Stimulated activated CD4-positive, alpha-beta T cell treated with anti-CD3 and anti-CD28 coated beads, TNF-alpha, amount 100 ng/mL, for 1 hour (primary cell): ENCODE measurements at regions not wholly inside any gene's neighbourhood (a gene's known extent, or its start where the extent isn't known, plus 50 kb on each side); places are given as distances from the start of the nearest gene placed in this dataset.

Source experiments
- DNase-seq, 3 donors: peaks; one replicate each; pipeline ENCODE4 v3.0.0-alpha.2; 2020; ENCODE audit warnings: low read depth in 3 of 3, low spot score in 1 of 3

- DNase-seq = no peak
These were observed 148.8 kb upstream of the RPS6KA2 start for GRCh38 chr6:166775923-166776220.

- DNase-seq = peak in 2 of 3 donors; percentile 10 to 43
These were observed 148.3 kb upstream of the RPS6KA2 start for GRCh38 chr6:166775180-166775922.

- DNase-seq = no peak
These were observed 147.7 kb upstream of the RPS6KA2 start for GRCh38 chr6:166774770-166775169.

- no peak for DNase-seq
These were observed 147.2 kb upstream of the RPS6KA2 start for GRCh38 chr6:166774292-166774691.

GRCh38 chr6:166772518-166772917 lies 145.5 kb upstream of the RPS6KA2 start:
- no peak for DNase-seq

- no peak for DNase-seq
These were observed 144.7 kb upstream of the RPS6KA2 start for GRCh38 chr6:166771701-166772100.

GRCh38 chr6:166770216-166771116 lies 143.4 kb upstream of the RPS6KA2 start:
- no peak for DNase-seq

GRCh38 chr6:166769648-166770047 lies 142.6 kb upstream of the RPS6KA2 start:
- DNase-seq = no peak

GRCh38 chr6:166768761-166769160 lies 141.7 kb upstream of the RPS6KA2 start:
- no peak for DNase-seq

- no peak for DNase-seq
These were observed 140.2 kb upstream of the RPS6KA2 start for GRCh38 chr6:166767230-166767629.

- DNase-seq = no peak
These were observed 139.7 kb upstream of the RPS6KA2 start for GRCh38 chr6:166766769-166767168.

- no peak for DNase-seq
These were observed 138.1 kb upstream of the RPS6KA2 start for GRCh38 chr6:166765234-166765541.

GRCh38 chr6:166764473-166765233 lies 137.6 kb upstream of the RPS6KA2 start:
- no peak for DNase-seq

GRCh38 chr6:166763606-166764472 lies 136.8 kb upstream of the RPS6KA2 start:
- no peak for DNase-seq

GRCh38 chr6:166761801-166762200 lies 134.8 kb upstream of the RPS6KA2 start:
- no peak for DNase-seq

GRCh38 chr6:166760288-166760687 lies 133.2 kb upstream of the RPS6KA2 start:
- peak; percentile 21 to 43 (median 28) for DNase-seq

GRCh38 chr6:166758136-166758704 lies 131.2 kb upstream of the RPS6KA2 start:
- no peak for DNase-seq

- DNase-seq = no peak
These were observed 130.4 kb upstream of the RPS6KA2 start for GRCh38 chr6:166757232-166758135.

- no peak for DNase-seq
These were observed 127.4 kb upstream of the RPS6KA2 start for GRCh38 chr6:166754218-166755030.
